Right ventricle myocardium superior (tissue), 1 donor: ENCODE measurements at regions not wholly inside any gene's neighbourhood (a gene's known extent, or its start where the extent isn't known, plus 50 kb on each side); places are given as distances from the start of the nearest gene placed in this dataset.

Experiments
- ATAC-seq: fragments of 200-7000 bp; cut with Tn5 transposase; one replicate; pipeline ENCODE4 v1.9.1; 2020; ENCODE audit warnings: mild to moderate bottlenecking; ENCODE audit not compliant: poor library complexity
- DNase-seq: peaks from one replicate; pipeline ENCODE4 v3.0.0-alpha.2; 2020
- intact Hi-C: fragments of 100-400 bp; cut with DNase I; formaldehyde crosslinking; loops from one replicate; pipeline ENCODE4 v1.11.2; 2022
- donor health status: DM: no; HTN: yes; CAD: no; lungs with severe emphysema.

DNA sequence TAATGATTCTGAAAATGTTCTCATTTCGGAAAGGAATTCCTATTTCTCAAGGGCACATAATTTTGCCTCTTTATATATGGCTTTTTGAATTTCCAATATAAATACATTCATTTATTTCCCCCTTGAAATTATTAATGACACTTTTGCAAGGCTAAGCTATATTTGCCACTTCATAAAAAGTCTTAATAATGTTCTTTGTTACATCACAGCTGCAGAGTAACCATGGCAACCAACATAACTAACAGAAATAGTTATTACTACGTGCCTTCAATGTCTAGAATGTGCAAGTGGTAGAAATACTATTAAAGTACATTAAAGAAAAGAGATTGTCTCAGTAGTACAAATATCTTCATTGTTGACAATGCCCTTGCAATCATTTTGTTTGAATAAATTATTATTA is 471.8 kb downstream of the C3orf38 start:
- no peak for ATAC-seq
- intact Hi-C loops = no loop called here
- no peak for DNase-seq

DNA sequence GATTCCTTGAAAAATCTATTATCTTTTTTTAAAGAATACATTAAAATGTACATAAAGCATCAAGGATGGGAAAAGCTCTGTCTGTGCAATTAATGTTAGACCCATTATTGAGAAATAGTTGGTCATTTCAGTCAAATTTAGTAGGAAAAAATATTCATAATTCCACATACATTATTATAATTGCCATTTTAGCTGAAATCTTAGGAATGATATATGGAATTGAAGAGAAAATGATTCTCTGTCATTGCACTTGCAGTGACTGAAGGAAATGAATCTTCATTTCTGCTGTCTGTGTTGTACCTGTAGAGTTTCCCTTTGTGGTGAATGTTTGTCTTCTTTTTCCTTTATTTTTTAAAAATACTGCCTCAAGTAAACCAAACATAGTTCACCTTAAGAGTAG is 473.9 kb downstream of the C3orf38 start:
- ATAC-seq = no peak
- DNase-seq = no peak
- intact Hi-C loops = no loop called here

DNA sequence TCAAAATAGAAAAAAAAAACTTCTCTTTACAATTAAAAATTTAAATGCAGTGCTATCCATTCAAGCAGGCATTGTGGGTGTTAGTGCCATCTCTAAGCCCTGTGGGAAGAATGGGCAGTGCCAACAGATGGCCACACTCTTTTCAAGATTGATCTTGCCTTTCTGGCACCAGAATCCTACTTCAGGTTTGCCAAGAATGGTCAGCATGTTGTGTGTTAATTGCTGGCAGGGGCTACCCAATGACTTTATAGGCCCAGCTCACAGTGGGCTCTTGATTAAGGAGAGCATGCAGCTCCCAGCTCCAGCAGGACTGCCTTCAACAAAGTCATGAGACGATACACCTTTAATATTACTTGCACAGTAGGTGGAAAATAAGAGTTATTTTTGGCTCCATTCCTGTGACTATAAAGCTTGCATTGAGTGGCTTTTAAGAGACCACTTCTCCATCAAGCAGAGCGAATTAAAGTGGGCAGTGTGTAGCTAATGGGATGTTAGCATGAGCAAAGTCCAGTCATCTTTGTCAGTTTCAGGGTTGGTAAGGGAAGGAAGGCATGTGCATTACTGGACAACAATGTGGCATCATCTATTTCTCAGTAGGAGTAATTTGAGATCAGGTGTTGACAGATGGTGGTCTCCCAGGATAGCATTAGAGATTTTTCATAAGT is 476.8 kb downstream of the C3orf38 start:
- ATAC-seq = no peak
- intact Hi-C loops = no loop called here
- no peak for DNase-seq

DNA sequence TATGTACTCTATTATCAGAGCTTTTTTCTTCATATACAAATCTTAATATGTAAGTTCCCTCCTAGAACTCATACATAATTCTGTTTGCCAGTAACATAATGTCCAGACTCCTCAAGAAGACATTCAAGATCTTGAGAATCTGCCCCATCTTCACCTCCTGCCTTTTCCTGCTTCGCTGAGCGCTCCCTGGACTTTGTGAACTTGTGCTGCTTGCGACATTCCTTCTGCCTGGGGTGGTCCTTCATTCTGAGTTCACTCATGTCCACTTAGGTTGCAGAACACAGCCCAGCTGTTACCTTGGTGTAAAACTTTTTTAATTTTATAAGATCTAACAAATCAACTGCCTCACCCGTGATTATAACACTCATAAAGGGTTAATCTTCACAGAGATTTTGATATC is 478.5 kb upstream of the EPHA3 start:
- intact Hi-C loops = no loop called here
- no peak for DNase-seq
- no peak for ATAC-seq

DNA sequence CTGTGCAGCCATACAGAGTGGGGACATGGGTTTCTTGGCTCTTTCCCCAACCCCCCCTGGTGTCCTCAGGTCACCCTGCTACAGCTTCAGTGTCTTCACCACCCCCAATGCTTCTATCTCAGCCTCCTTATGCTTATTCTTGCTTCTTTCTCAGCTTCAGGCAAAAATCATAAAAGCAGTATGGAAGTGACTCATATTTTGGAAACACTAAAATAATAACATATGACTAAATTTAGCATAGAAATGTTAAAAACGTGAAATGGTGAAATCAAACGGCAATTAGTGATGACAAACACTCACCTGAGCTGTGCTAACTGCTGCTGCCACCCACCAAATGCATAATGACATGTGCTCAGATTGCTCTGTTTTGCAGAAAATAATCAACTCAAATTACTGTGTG is 475.2 kb upstream of the EPHA3 start:
- ATAC-seq (no peak), DNase-seq (no peak)
- intact Hi-C loops = no loop called here

DNA sequence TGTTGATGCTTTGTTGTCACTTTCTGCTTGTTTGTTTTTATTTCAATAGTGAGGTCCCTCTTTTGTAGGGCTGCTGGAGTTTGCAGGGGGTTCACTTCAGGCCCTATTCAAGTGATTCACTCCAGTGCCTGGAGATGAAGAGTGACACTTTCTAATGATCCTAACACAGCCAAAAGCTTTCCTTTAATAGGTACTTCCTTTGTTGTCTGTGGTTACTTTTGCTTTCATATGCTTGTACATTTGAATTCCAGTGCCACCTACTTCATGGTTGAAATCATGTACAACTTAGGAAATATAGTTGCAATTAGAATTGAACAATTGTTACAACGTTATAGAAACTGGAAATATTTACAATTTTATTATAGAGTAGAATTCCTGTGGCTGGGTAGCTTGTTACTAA is 466.8 kb upstream of the EPHA3 start:
- DNase-seq = no peak
- no peak for ATAC-seq
- intact Hi-C loops = no loop called here

DNA sequence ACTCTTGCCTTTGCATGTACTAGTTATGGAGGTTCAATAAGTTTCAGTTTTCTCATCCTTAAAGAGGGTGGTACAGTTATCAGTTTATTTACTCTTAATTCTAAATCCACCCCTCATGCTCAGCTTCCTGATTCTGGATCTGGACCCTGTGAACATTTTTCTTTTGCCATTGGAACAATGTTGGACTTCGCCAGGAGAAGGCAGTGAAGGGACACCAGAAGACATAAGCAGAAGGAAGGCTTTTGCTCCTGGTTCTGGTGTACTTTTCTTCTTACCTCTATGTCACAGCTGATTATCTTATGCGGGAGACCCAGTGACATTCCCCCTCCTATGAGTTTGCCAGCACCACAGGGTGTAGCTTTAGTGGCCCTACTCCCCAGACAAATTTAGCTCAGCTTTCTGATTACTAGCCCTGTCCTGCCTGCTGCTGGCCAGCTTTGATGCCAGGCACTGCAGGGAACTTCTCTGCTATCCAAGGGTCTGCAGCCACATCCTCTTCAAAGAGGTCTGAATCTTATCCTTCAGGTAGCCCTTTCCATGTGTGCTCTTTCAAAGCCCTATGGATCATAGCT is 466.3 kb upstream of the EPHA3 start:
- no peak for DNase-seq
- intact Hi-C loops = no loop called here

DNA sequence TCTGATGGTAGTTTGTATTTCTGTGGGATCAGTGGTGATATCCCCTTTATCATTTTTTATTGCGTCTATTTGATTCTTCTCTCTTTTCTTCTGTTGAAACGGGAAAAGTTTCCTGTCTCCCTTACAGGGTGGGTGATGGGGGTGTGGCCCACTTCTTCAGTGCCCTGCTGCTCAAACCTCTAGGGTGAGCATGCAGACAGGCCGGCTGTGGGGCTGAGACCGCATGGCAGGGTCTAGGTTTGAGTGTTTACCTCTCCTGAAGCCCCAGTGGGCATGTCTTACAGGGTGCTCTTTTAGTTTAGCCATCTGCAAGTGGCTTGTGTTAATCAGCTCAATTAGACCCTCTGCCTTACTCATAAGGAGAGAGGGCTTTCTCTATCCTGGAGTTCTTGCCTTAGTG is 450.0 kb upstream of the EPHA3 start:
- no peak for DNase-seq
- intact Hi-C loops = no loop called here
- ATAC-seq = no peak

More for the DNA sequence above, 466.3 kb upstream of the EPHA3 start:
- ATAC-seq = no peak

DNA sequence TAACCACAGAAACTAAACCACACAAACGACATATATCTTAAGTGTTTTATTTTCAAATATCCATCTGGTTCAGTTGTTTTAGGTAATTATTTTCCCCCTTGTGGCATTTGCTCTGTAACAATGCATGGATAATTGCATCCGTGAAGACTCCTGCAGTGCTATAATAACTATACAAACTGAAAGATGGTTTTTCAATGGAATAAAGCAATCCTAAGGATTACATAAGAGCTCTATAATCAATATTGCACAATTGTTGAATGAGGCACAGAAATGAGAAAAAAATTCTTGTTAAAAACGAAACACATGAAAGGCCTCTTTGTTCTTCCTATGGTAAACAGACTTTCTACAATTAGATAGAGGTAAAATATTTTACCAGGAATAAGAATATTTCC is 446.0 kb upstream of the EPHA3 start:
- ATAC-seq (no peak), DNase-seq (no peak)
- intact Hi-C loops = no loop called here

DNA sequence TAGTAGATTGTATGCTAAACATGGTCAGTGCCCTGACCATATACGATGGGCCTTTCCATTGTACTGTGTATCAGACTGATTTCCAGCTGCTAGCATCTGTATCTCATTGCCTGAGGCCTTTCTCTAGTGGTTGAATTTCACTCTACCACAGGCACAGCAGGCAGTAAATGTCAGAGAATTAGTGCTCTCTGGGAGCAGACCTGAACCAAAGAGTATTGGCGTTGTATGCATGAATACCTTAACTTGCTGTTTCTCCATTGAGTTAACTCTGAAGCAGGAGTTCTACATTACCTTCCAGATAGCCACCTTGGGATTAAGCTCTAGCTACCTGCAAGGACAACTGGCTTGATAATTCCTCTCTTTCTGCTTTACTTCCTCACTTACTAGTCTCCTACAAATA is 439.2 kb upstream of the EPHA3 start:
- intact Hi-C loops = no loop called here
- no peak for ATAC-seq

DNA sequence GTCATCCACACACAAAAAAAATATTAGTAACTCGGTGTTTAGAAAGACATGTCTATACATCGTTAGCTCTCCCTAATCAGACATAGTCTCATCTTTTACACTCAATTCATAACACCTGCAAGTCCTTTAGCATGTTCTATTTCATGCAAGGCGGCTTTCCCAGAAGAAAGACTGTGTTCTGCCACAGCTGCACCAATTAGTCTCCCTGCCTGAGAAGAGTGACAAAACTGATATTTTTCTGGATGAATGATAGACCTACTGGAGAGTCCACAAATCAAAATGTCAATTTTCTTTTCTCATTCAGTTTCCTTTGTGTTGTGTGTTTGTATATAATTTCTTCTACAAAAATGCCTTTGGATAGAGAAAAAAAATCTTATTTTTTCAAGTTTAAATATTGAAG is 435.8 kb upstream of the EPHA3 start:
- ATAC-seq (no peak), DNase-seq (no peak)
- intact Hi-C loops = no loop called here

More for the DNA sequence above, 439.2 kb upstream of the EPHA3 start:
- no peak for DNase-seq

DNA sequence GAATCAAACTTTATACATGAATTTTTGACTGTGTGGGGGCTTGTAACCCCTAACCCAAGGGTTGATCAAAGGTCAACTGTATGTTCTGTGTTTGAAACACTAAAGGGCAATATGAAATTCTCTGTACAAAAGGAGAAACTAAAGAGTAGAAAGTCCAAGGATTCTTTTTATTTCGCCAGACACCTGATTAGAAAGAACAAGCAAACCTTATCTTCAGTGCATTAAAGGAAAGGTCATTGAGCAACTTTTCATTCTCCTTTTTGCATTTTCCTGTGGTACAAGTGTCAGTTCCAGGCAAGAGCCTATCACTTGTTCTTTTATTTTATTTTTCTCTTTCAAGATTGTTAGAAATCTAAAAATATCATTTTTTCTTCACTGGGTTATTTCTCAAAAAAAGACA is 430.1 kb upstream of the EPHA3 start:
- no peak for DNase-seq
- intact Hi-C loops = no loop called here
- no peak for ATAC-seq

DNA sequence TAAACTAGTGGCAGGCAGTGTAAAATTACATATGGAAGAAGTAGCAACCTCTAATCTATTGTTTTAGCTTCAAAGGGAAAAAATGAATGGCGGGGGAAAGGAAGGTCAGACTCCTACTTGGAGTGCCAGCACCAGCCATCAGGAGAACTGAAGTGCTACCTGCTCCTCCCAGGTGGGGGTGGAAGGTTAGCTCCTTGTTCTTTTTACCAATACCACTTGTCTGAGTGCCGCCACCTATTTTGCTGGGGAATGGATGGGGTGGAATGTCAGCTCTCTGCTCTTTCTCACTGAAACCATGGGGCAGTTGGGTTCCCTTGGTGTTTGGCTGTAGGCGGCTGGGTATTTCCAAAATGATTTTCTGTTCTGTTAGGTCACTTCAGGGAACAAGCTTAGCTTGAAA is 428.7 kb upstream of the EPHA3 start:
- no peak for DNase-seq
- ATAC-seq = no peak
- intact Hi-C loops = no loop called here

DNA sequence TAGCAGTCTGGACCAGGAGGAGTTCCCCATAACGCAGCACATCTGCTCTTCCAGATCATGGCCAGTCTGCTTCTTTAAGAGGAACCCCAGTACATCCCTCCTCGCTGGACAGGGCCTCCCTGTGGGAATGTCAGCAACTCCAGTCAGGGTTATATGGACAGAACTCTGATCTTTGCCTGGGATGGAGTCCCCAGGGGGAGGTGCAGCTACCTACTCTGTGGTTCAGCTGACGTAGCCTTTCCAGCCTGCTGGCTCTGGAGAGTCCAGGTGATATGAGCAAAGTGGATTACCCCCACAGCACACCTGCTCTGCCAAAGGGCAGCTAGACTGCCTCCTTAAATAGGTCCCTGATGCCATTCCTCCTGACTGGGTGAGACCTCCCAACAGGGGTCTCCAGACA is 417.1 kb upstream of the EPHA3 start:
- intact Hi-C loops = no loop called here
- no peak for ATAC-seq
- no peak for DNase-seq

DNA sequence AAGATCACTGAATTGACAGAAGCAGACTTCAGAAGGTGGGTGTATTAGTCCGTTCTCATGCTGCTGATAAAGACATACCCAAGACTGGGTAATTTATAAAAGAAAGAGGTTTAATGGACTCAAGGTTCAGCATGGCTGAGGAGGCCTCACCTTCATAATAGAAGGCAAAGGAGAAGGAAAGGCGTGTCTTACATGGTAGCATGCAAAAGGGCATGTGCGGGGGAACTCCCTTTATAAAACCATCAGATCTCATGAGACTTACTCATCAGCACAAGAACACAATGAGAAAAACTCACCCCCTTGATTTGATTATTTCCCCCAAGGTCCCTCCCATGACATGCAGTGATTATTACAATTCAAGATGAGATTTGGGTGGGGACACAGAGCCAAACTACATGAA is 416.3 kb upstream of the EPHA3 start:
- no peak for ATAC-seq
- intact Hi-C loops = no loop called here
- DNase-seq = no peak

DNA sequence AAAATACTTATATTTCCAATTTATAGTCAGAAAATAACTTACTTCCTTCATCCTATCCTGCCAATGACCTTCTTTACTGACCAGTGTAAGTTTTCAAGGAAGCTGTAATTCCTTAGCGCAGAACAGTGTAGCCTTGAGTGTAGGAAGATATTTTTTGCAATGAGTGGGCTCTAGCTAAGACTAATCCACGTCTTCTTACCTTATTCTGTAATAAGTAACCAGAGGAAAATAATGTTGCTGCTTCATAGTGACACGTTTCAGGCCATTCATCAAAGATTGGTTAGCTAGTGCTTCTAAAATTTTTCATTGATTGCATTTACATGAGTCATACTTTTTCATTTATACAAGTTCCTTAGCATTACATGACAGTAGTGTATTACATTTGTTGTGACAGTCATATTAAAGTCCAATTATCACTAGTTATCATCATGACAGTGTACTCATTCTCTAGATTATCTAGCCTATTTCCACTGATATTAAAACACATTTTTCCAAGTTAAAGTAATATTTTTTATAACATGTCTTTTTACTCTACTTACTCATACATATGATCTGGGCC is 403.8 kb upstream of the EPHA3 start:
- intact Hi-C loops = no loop called here
- ATAC-seq = no peak
- DNase-seq = no peak

DNA sequence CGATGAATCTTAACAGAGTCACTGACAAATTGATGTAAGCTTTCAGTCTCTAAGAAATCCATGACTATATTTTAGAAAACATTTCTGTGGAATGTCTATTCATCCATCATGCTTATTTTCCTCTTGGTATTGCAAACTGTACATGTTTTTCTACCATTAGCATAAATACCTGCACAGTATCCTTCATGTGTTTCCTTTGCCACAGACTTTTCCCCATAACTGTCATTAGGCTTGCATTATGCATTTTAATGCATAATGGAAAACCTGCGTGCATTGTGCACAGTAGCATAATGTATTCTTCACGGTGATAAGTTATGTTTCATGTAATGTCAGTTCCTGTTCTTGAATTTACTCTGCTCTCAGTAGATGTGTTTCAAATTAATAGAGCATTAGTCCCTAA is 403.1 kb upstream of the EPHA3 start:
- ATAC-seq (no peak), DNase-seq (no peak)
- intact Hi-C loops = no loop called here

DNA sequence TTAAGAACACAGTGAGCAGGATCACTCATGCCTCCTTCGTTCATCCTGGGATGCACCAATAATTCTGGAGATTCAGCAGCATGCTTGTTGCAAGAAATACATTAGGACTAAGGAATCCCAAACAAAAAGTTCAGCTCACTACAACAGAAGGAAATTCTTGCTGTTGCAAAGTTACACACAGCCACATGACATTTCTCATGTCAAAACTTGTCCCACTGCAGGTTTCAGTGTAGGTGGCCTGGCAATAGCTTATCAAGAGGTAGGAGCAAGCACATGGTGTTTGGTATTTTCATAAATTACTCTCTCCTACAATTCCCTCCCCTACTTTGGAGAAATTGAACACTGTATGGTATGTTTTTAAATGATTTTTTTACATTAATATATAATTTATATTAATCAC is 399.6 kb upstream of the EPHA3 start:
- ATAC-seq (no peak), DNase-seq (no peak)
- intact Hi-C loops = no loop called here

DNA sequence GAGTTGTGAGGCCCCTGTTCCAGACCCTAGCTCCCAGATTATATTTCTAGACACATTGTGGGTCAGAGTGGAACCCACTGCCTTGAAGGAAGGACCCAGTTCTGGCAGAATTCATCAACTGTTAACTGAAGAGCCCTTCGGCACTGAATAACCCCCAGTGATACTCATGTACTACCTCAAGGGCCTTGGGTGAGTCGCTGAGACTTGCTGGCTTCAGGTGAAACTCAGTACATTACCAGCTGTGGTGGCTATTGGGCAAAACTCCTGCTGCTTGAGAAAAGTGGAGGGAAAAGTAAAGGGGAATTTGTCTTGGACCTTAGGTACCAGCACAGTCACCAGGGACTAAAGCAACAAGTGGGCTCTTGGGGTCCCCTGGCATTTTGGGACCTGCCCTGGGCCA is 394.9 kb upstream of the EPHA3 start:
- intact Hi-C loops = no loop called here
- ATAC-seq (no peak), DNase-seq (no peak)

DNA sequence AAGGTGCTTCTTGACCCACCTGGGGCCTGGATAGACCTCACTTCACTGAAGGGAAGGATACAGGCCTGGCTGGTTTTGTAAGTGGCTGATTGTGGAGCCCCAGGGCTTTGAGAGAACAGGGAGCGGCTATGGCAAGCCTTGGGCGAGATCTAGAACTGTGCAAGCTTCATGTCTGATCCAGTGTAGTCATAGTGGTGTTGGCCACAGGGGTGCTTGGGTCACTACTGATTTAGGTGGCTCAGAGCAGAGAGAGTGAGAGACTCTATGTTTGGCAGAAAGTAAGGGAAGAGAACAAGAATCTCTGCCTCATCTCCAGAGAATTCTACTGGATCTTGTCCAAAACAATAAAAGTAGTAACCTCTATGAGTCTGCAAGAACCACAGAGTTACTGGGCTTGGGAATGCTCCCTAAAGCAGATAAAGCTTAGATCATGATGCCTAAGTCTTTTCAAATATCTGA is 394.2 kb upstream of the EPHA3 start:
- intact Hi-C loops = no loop called here

More for the DNA sequence above, 394.2 kb upstream of the EPHA3 start:
- DNase-seq = no peak
- ATAC-seq = no peak
